ENCODE measurements at regions not wholly inside any gene's neighbourhood (a gene's known extent, or its start where the extent isn't known, plus 50 kb on each side); places are given as distances from the start of the nearest gene placed in this dataset.

- Histone ChIP-seq H3K4me1 (no peaks in the 10 kb centered on the region), H3K27ac (no peak overlapping the region), H3K9me3 (no peaks in the 10 kb centered on the region), H3K27me3 (no peaks in the 10 kb centered on the region), H3K36me3 (no peaks in the 10 kb centered on the region), H3K4me3 (no peak overlapping the region)
- DNase-seq: no peak
- ATAC-seq: no peak
- TF ChIP-seq POLR2A (IDR thresholded peaks at IDR 0.05): no peak
- TF ChIP-seq, protein P1, sequence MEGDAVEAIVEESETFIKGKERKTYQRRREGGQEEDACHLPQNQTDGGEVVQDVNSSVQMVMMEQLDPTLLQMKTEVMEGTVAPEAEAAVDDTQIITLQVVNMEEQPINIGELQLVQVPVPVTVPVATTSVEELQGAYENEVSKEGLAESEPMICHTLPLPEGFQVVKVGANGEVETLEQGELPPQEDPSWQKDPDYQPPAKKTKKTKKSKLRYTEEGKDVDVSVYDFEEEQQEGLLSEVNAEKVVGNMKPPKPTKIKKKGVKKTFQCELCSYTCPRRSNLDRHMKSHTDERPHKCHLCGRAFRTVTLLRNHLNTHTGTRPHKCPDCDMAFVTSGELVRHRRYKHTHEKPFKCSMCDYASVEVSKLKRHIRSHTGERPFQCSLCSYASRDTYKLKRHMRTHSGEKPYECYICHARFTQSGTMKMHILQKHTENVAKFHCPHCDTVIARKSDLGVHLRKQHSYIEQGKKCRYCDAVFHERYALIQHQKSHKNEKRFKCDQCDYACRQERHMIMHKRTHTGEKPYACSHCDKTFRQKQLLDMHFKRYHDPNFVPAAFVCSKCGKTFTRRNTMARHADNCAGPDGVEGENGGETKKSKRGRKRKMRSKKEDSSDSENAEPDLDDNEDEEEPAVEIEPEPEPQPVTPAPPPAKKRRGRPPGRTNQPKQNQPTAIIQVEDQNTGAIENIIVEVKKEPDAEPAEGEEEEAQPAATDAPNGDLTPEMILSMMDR (IDR thresholded peaks at IDR 0.05 in 4 of 5, conservative IDR thresholded peaks at IDR 0.05 in 1 of 5): no peak
- intact Hi-C loops (cut with DNase I; ENCODE audit: low total_unique reads) (no loop called here), in situ Hi-C loops (cut with MboI; ENCODE audit: low sequenced_read_pairs in 4 of 4) (loop anchor here in 2 of 4 donors (25.0 kb wide), 1 partner anchor 474 kb away; no protein-coding TSS in a partner anchor)
These were observed 205.4 kb upstream of the FMN2 start for GRCh38 chr1:239886266-239886665.

DNA sequence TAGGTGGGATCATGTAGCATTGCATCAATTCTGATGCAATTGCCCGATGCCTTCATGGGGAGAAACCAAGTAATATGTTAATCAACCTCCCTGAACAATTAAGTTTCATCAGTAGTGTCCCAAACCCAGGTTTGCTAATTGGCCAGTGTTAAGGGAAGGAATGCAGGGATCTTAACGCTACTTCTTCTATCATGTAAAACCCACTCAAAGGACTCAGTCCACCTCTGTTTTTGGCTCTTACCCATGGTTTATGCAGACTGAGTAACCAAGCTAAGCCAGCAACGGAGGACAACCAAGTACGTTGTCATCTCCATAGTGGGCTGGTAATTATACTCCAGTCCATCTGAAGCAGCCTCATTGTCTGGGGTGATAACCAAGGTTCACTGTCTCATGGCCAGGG, 203.0 kb upstream of the FMN2 start:
- H3K9me3 ChIP-seq: no peaks in the 10 kb centered on the region
- no peak overlapping the region for H3K27ac ChIP-seq
- TF ChIP-seq, protein P1 (IDR thresholded peaks at IDR 0.05 in 4 of 5, conservative IDR thresholded peaks at IDR 0.05 in 1 of 5): no peak
- in situ Hi-C loops (cut with MboI; ENCODE audit: low sequenced_read_pairs in 4 of 4) (loop anchor here in 2 of 4 donors (25.0 kb wide), 1 partner anchor 476 kb away; no protein-coding TSS in a partner anchor), intact Hi-C loops (cut with DNase I; ENCODE audit: low total_unique reads) (no loop called here)
- no peak for ATAC-seq
- no peaks in the 10 kb centered on the region for H3K36me3 ChIP-seq
- no peaks in the 10 kb centered on the region for H3K4me1 ChIP-seq
- H3K27me3 ChIP-seq: no peaks in the 10 kb centered on the region
- H3K4me3 ChIP-seq: no peak overlapping the region
- DNase-seq: no peak

- Histone ChIP-seq H3K27me3 (peaks cover 0 to 5% (median 0%) of the 10 kb centered on the region in 3 donors), H3K9me3 (no peaks in the 10 kb centered on the region), H3K36me3 (no peaks in the 10 kb centered on the region), H3K4me3 (no peak overlapping the region), H3K4me1 (no peaks in the 10 kb centered on the region), H3K27ac (no peak overlapping the region)
- ATAC-seq: no peak
- intact Hi-C loops (cut with DNase I; ENCODE audit: low total_unique reads) (no loop called here), in situ Hi-C loops (cut with MboI; ENCODE audit: low sequenced_read_pairs in 4 of 4) (loop anchor here in 3 of 4 donors (10.0 to 25.0 kb wide), 2 partner anchors 479 to 487 kb away; no protein-coding TSS in a partner anchor)
- no peak for DNase-seq
- TF ChIP-seq, protein P1 (IDR thresholded peaks at IDR 0.05 in 4 of 5, conservative IDR thresholded peaks at IDR 0.05 in 1 of 5): no peak
- TF ChIP-seq POLR2A (IDR thresholded peaks at IDR 0.05): no peak
These were observed 199.9 kb upstream of the FMN2 start for GRCh38 chr1:239891621-239892358.

DNA sequence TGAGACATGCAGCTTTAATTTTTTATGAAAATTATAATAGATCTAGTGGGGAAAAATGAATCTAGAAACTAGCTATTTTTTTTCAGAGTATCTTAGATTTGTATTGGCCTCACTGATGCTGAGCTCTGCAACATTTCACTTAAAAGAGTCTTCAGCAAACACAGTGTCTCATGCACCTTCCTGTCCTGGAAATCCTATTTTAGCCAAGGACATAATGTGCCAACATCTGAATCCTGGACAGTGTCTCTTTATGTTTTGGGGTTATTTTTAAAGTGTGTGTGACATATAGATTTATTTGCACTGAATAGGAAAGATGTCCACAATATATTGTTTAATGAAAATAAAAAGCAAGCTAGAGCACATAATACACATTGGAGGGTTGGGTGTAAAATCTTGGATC, 199.1 kb upstream of the FMN2 start:
- H3K27ac ChIP-seq: no peak overlapping the region
- in situ Hi-C loops (cut with MboI; ENCODE audit: low sequenced_read_pairs in 4 of 4): loop anchor here in 3 of 4 donors (10.0 to 25.0 kb wide), 2 partner anchors 480 to 488 kb away; no protein-coding TSS in a partner anchor

More for the DNA sequence above, 199.1 kb upstream of the FMN2 start:
- Histone ChIP-seq H3K36me3 (no peaks in the 10 kb centered on the region), H3K4me3 (no peak overlapping the region), H3K27me3 (peaks cover 0 to 5% (median 0%) of the 10 kb centered on the region in 3 donors), H3K4me1 (no peaks in the 10 kb centered on the region), H3K9me3 (no peaks in the 10 kb centered on the region)
- intact Hi-C loops (cut with DNase I; ENCODE audit: low total_unique reads): no loop called here
- no peak for DNase-seq
- no peak for ATAC-seq
- TF ChIP-seq, protein P1 (IDR thresholded peaks at IDR 0.05 in 4 of 5, conservative IDR thresholded peaks at IDR 0.05 in 1 of 5): no peak
- TF ChIP-seq POLR2A (IDR thresholded peaks at IDR 0.05): no peak

Measured in gastrocnemius medialis (tissue), 4 donors.